Esophagus (tissue), 2 donors: ENCODE measurements at regions not wholly inside any gene's neighbourhood (a gene's known extent, or its start where the extent isn't known, plus 50 kb on each side); places are given as distances from the start of the nearest gene placed in this dataset.

Experiments
- H3K27ac ChIP-seq, 2 donors: one replicate each; pipeline ENCODE4 v1.5.1; 2013; ENCODE audit warnings: low read depth in 2 of 2, mild to moderate bottlenecking in 2 of 2, inconsistent platforms in 1 of 2, low read length in 1 of 2, moderate library complexity in 1 of 2
- H3K27me3 ChIP-seq, 2 donors: one replicate each; pipeline ENCODE4 v1.6.1; 2013; ENCODE audit warnings: low read length in 2 of 2, control low read depth in 1 of 2, mild to moderate bottlenecking in 1 of 2; ENCODE audit not compliant: insufficient read depth in 2 of 2, control insufficient read depth in 1 of 2
- H3K36me3 ChIP-seq, 2 donors: one replicate each; pipeline ENCODE4 v1.6.1; 2013; ENCODE audit warnings: low read length in 1 of 2; ENCODE audit not compliant: control insufficient read depth in 2 of 2, insufficient read depth in 2 of 2
- H3K4me1 ChIP-seq, 2 donors: one replicate each; pipeline ENCODE4 v1.6.1; 2013; ENCODE audit warnings: low read length in 1 of 2; ENCODE audit not compliant: control insufficient read depth in 2 of 2, insufficient read depth in 2 of 2
- H3K4me3 ChIP-seq, 2 donors: one replicate each; pipeline ENCODE4 v1.5.1; 2013; ENCODE audit warnings: low read length in 2 of 2, mild to moderate bottlenecking in 2 of 2, low read depth in 1 of 2, moderate library complexity in 1 of 2
- H3K9me3 ChIP-seq, 2 donors: one replicate each; pipeline ENCODE4 v1.6.1; 2013; ENCODE audit warnings: mild to moderate bottlenecking in 2 of 2, low read depth in 1 of 2, low read length in 1 of 2, moderate library complexity in 1 of 2; ENCODE audit not compliant: control insufficient read depth in 2 of 2, insufficient read depth in 1 of 2
- WGBS, 2 donors: extraction: QIAGEN DNeasy Blood & Tissue Kit; methylation state at CpG; one replicate each; pipeline ENCODE4 v1.1.7; 2013; 5-methylcytosine and 5-hydroxymethylcytosine counted together
- donor health status: healthy with polysubstance abuse.
- donor health status: Bipolar disorder and iron deficiency.

GRCh38 chr20:51306521-51307358, 235.8 kb downstream of the NFATC2 start:
- 31% methylated on average over 29 of the region's 29 CpGs for WGBS, 2 donors

GRCh38 chr20:51306081-51306480, 236.4 kb downstream of the NFATC2 start:
- WGBS, 2 donors, result 77 to 83% methylated on average over 8 of the region's 8 CpGs
- Histone ChIP-seq H3K9me3 (no peaks in the 10 kb centered on the region), H3K27me3 (no peaks in the 10 kb centered on the region), H3K4me3 (no peak overlapping the region), H3K36me3 (no peaks in the 10 kb centered on the region), H3K27ac (no peak overlapping the region), H3K4me1 (no peaks in the 10 kb centered on the region)

More at GRCh38 chr20:51306521-51307358, 235.8 kb downstream of the NFATC2 start:
- H3K4me3 ChIP-seq, result no peak overlapping the region
- no peaks in the 10 kb centered on the region for H3K4me1 ChIP-seq
- no peak overlapping the region for H3K27ac ChIP-seq
- H3K9me3 ChIP-seq, result no peaks in the 10 kb centered on the region
- H3K27me3 ChIP-seq, result no peaks in the 10 kb centered on the region
- H3K36me3 ChIP-seq, result no peaks in the 10 kb centered on the region

- Histone ChIP-seq H3K36me3 (no peaks in the 10 kb centered on the region), H3K4me3 (no peak overlapping the region), H3K4me1 (no peaks in the 10 kb centered on the region), H3K27me3 (no peaks in the 10 kb centered on the region), H3K9me3 (no peaks in the 10 kb centered on the region), H3K27ac (no peak overlapping the region)
- 51 to 62% methylated on average over 6 of the region's 6 CpGs for WGBS, 2 donors
Measured at GRCh38 chr20:51305316-51306052, 237.0 kb downstream of the NFATC2 start.

GRCh38 chr20:51303731-51304670, 238.5 kb downstream of the NFATC2 start:
- peaks cover 0 to 3% of the 10 kb centered on the region in 2 donors for H3K9me3 ChIP-seq
- WGBS, 2 donors, result 82 to 91% methylated on average over 11 of the region's 11 CpGs

GRCh38 chr20:51301026-51301425, 241.5 kb downstream of the NFATC2 start:
- Histone ChIP-seq H3K36me3 (no peaks in the 10 kb centered on the region), H3K4me1 (no peaks in the 10 kb centered on the region), H3K9me3 (peaks cover 0 to 6% of the 10 kb centered on the region in 2 donors), H3K27ac (no peak overlapping the region), H3K27me3 (no peaks in the 10 kb centered on the region), H3K4me3 (no peak overlapping the region)
- 90 to 91% methylated on average over 4 of the region's 4 CpGs for WGBS, 2 donors

More at GRCh38 chr20:51303731-51304670, 238.5 kb downstream of the NFATC2 start:
- Histone ChIP-seq H3K4me1 (no peaks in the 10 kb centered on the region), H3K27me3 (no peaks in the 10 kb centered on the region), H3K27ac (no peak overlapping the region), H3K36me3 (no peaks in the 10 kb centered on the region), H3K4me3 (no peak overlapping the region)

- H3K9me3 ChIP-seq, result peaks cover 0 to 6% of the 10 kb centered on the region in 2 donors
- H3K4me3 ChIP-seq, result no peak overlapping the region
- WGBS, 2 donors, result 69 to 75% methylated on average over 2 of the region's 2 CpGs
- no peaks in the 10 kb centered on the region for H3K27me3 ChIP-seq
- H3K27ac ChIP-seq, result no peak overlapping the region
- H3K4me1 ChIP-seq, result no peaks in the 10 kb centered on the region
- no peaks in the 10 kb centered on the region for H3K36me3 ChIP-seq
Measured at GRCh38 chr20:51300104-51300503, 242.4 kb downstream of the NFATC2 start.

- H3K9me3 ChIP-seq, result peaks cover 0 to 6% of the 10 kb centered on the region in 2 donors
Measured at GRCh38 chr20:51299413-51299812, 243.1 kb downstream of the NFATC2 start.

GRCh38 chr20:51298141-51298749, 244.3 kb downstream of the NFATC2 start:
- peaks cover 0 to 6% of the 10 kb centered on the region in 2 donors for H3K9me3 ChIP-seq
- no peak overlapping the region for H3K27ac ChIP-seq
- WGBS, 2 donors, result 59 to 63% methylated on average over 9 of the region's 9 CpGs
- H3K4me1 ChIP-seq, result no peaks in the 10 kb centered on the region
- no peaks in the 10 kb centered on the region for H3K27me3 ChIP-seq
- no peak overlapping the region for H3K4me3 ChIP-seq
- H3K36me3 ChIP-seq, result no peaks in the 10 kb centered on the region

More at GRCh38 chr20:51299413-51299812, 243.1 kb downstream of the NFATC2 start:
- WGBS, 2 donors, result 95 to 100% methylated on average over 1 of the region's 1 CpG
- Histone ChIP-seq H3K27ac (no peak overlapping the region), H3K4me1 (no peaks in the 10 kb centered on the region), H3K4me3 (no peak overlapping the region), H3K27me3 (no peaks in the 10 kb centered on the region), H3K36me3 (no peaks in the 10 kb centered on the region)
